DND-41 (cell line): ENCODE measurements at regions not wholly inside any gene's neighbourhood (a gene's known extent, or its start where the extent isn't known, plus 50 kb on each side); places are given as distances from the start of the nearest gene placed in this dataset.

Source experiments
- EZH2 ChIP-seq: IDR thresholded peaks from 3 replicates; pipeline ENCODE4 v1.6.1; 2012; ENCODE audit warnings: borderline replicate concordance, low read depth, mild to moderate bottlenecking, moderate library complexity, low read length, inconsistent platforms; ENCODE audit not compliant: severe bottlenecking
- TF ChIP-seq, protein P1 (sequence below): IDR thresholded peaks from 2 replicates; pipeline ENCODE4 v1.5.1; 2012; ENCODE audit warnings: borderline replicate concordance, low read length, moderate library complexity, mild to moderate bottlenecking; ENCODE audit not compliant: poor library complexity, severe bottlenecking; ENCODE audit errors: extremely low read depth

DNA sequence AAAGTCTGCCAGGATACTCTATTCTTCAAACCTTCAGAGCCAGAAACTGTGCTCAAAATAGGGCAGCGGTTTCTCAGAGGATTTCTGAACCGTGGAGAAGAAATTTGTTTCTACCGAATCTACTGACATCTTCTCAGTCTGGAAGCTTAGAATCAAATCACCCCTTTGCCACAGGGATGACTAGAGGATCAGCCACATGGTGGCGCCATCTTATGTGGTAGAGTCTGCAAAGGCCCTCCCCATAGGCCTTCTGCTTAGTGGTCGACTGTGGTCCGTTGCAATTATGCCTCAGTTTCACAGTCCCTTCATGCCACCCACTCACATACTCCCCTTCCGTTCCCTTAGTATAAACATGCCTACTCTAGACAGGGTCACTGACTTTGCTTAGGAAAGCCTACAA, 680.7 kb upstream of the SPANXN1 start:
- TF ChIP-seq, protein P1, sequence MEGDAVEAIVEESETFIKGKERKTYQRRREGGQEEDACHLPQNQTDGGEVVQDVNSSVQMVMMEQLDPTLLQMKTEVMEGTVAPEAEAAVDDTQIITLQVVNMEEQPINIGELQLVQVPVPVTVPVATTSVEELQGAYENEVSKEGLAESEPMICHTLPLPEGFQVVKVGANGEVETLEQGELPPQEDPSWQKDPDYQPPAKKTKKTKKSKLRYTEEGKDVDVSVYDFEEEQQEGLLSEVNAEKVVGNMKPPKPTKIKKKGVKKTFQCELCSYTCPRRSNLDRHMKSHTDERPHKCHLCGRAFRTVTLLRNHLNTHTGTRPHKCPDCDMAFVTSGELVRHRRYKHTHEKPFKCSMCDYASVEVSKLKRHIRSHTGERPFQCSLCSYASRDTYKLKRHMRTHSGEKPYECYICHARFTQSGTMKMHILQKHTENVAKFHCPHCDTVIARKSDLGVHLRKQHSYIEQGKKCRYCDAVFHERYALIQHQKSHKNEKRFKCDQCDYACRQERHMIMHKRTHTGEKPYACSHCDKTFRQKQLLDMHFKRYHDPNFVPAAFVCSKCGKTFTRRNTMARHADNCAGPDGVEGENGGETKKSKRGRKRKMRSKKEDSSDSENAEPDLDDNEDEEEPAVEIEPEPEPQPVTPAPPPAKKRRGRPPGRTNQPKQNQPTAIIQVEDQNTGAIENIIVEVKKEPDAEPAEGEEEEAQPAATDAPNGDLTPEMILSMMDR, result no peak
- TF ChIP-seq EZH2, result no peak
